A673 (cell line): ENCODE measurements at regions not wholly inside any gene's neighbourhood (a gene's known extent, or its start where the extent isn't known, plus 50 kb on each side); places are given as distances from the start of the nearest gene placed in this dataset.

ENCODE experiments used
- EZH2 ChIP-seq: fragments of 200-600 bp; sonication (generic); IDR thresholded peaks from 2 replicates; pipeline ENCODE4 v1.6.1; 2017; ENCODE audit warnings: borderline replicate concordance, low read depth, mild to moderate bottlenecking, mixed read lengths, antibody characterized with exemption, low read length; ENCODE audit not compliant: poor library complexity, severe bottlenecking
- TF ChIP-seq, protein P1 (sequence below): fragments of 300-800, 200-600 bp; sonication (generic); conservative IDR thresholded peaks from 2 replicates; pipeline ENCODE4 v1.5.1; 2017; ENCODE audit warnings: low read depth, mild to moderate bottlenecking, antibody characterized with exemption, low read length, moderate library complexity, mixed read lengths

GRCh38 chr4:65021149-65021548 is 611.9 kb upstream of the TECRL start:
- TF ChIP-seq, protein P1, sequence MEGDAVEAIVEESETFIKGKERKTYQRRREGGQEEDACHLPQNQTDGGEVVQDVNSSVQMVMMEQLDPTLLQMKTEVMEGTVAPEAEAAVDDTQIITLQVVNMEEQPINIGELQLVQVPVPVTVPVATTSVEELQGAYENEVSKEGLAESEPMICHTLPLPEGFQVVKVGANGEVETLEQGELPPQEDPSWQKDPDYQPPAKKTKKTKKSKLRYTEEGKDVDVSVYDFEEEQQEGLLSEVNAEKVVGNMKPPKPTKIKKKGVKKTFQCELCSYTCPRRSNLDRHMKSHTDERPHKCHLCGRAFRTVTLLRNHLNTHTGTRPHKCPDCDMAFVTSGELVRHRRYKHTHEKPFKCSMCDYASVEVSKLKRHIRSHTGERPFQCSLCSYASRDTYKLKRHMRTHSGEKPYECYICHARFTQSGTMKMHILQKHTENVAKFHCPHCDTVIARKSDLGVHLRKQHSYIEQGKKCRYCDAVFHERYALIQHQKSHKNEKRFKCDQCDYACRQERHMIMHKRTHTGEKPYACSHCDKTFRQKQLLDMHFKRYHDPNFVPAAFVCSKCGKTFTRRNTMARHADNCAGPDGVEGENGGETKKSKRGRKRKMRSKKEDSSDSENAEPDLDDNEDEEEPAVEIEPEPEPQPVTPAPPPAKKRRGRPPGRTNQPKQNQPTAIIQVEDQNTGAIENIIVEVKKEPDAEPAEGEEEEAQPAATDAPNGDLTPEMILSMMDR = no peak
- no peak for TF ChIP-seq EZH2
